Mucosa of stomach (tissue), 1 donor: ENCODE measurements at regions not wholly inside any gene's neighbourhood (a gene's known extent, or its start where the extent isn't known, plus 50 kb on each side); places are given as distances from the start of the nearest gene placed in this dataset.
"Not testable (repeated sequence)": the region's sequence is repeated elsewhere in the genome, so short reads cannot be mapped to it uniquely, and the experiment has no call there.

Source experiments
- H3K27me3 ChIP-seq: one replicate; pipeline ENCODE4 v1.7.0; 2013; ENCODE audit warnings: mild to moderate bottlenecking, low read length; ENCODE audit not compliant: control insufficient read depth, insufficient read depth
- H3K36me3 ChIP-seq: one replicate; pipeline ENCODE4 v1.7.0; 2013; ENCODE audit warnings: low read length; ENCODE audit not compliant: control insufficient read depth, insufficient read depth
- H3K4me1 ChIP-seq: one replicate; pipeline ENCODE4 v1.7.0; 2013; ENCODE audit warnings: mild to moderate bottlenecking, low read length; ENCODE audit not compliant: control insufficient read depth, insufficient read depth
- H3K4me3 ChIP-seq: one replicate; pipeline ENCODE4 v1.7.0; 2013; ENCODE audit warnings: low read length
- H3K9ac ChIP-seq: one replicate; pipeline ENCODE4 v1.7.0; 2013; ENCODE audit warnings: mild to moderate bottlenecking, low read length, moderate library complexity
- H3K9me3 ChIP-seq: one replicate; pipeline ENCODE4 v1.7.0; 2013; ENCODE audit warnings: mild to moderate bottlenecking, low read length, moderate library complexity; ENCODE audit not compliant: control insufficient read depth
- donor health status: Pancreatic carcinoma.

DNA sequence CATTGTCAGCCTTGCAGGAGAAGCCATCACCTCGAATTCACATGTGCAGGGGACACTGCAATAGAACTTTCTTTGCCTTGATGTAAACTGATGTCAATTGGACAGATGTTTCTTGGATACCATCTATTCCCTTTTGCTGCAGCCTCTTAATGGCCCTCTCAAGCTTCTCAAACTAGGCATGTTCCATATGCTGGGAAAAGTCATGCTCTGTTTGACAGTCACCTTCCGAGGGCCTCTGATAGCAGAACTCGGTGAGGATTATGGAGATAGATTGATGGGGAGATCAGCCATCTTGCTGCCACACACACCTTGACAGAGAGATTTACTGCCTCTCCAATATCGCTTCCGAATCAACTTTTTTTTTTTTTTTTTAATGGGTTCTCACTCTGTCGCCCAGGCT is 145.8 kb upstream of the NUDT4 start:
- Histone ChIP-seq H3K9me3 (no peaks in the 10 kb centered on the region), H3K36me3 (no peaks in the 10 kb centered on the region), H3K9ac (no peak overlapping the region), H3K4me3 (no peak overlapping the region), H3K4me1 (no peaks in the 10 kb centered on the region), H3K27me3 (no peaks in the 10 kb centered on the region)

DNA sequence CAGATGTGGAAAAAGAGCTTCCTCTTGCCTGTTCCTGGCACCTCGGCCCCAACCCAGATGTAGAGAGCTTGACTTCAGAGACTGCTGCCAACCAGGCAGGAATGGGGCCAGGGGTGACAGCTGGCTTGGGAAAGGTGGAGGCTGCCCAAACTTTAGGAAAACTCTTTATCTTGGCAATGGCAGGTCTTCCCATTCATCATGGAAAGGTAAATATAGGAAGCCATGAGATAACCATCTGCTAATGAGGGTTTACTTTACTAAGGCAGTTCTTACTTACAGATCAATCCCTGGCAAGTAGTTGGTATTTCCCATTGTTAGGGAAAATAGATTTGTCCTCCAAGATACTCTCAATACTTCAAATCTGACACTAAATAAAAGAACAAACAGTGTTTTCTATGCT is 143.1 kb upstream of the NUDT4 start:
- Histone ChIP-seq H3K4me3 (no peak overlapping the region), H3K27me3 (no peaks in the 10 kb centered on the region), H3K4me1 (no peaks in the 10 kb centered on the region), H3K9me3 (no peaks in the 10 kb centered on the region), H3K36me3 (no peaks in the 10 kb centered on the region), H3K9ac (no peak overlapping the region)

DNA sequence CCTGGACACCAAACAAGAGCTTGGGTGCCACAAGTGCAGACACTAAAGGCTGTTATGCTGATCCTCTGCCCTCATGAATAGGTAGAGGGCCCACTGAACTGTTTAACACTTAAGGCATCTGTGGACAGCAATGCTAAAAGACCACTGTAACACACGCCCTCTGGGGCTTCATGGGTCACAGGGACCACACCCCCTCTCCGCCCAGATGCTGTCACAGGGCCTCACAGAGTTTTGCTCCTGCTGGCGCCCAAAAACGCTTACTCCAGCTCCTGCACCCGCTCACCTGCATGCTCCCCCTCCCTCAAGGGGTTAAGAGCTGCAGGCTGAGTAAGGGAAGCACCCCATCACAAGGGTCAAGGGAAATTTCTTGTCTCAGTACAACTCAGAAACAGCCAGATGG is 141.8 kb upstream of the NUDT4 start:
- no peaks in the 10 kb centered on the region for H3K27me3 ChIP-seq
- no peaks in the 10 kb centered on the region for H3K4me1 ChIP-seq
- no peak overlapping the region for H3K4me3 ChIP-seq
- no peaks in the 10 kb centered on the region for H3K9me3 ChIP-seq
- H3K36me3 ChIP-seq: no peaks in the 10 kb centered on the region
- no peak overlapping the region for H3K9ac ChIP-seq

DNA sequence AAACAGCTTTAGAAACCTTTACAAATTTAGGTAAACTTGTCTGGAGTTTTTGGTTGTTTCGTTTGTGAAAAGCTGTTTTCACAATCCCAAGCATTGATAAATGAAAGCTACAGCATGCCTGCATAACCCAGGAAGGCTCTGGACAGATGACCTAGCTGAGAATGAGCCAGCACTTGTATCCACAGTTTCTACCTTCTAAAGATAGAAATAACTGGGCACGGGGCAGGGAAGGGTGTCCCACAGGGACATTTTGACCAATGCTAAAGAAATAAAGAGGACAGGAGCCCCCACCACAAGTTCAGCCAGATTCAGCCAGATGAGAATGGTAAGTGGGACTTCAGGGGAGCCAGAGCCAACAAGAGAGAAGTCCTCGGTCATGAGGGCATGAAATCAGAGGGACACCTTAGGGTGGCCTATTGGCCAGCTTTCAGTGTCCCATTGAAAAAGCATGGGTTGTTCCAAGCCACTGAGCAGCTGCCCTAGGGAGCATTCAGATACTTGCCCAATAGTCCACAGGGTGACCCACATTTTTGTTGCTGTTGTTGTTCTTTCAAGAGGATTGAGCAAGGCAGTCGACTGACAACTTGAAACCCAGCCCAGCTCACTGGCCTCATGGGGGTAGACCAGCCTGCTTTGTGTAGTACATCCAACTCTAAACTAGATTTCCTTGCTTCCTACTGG is 140.3 kb upstream of the NUDT4 start:
- Histone ChIP-seq H3K36me3 (no peaks in the 10 kb centered on the region), H3K4me1 (no peaks in the 10 kb centered on the region), H3K9ac (no peak overlapping the region), H3K9me3 (no peaks in the 10 kb centered on the region), H3K27me3 (no peaks in the 10 kb centered on the region), H3K4me3 (no peak overlapping the region)

GRCh38 chr12:93238512-93239262 is 139.0 kb upstream of the NUDT4 start:
- H3K9ac ChIP-seq, H3K4me3 ChIP-seq, H3K4me1 ChIP-seq, H3K36me3 ChIP-seq, H3K9me3 ChIP-seq, H3K27me3 ChIP-seq: not testable (repeated sequence)

DNA sequence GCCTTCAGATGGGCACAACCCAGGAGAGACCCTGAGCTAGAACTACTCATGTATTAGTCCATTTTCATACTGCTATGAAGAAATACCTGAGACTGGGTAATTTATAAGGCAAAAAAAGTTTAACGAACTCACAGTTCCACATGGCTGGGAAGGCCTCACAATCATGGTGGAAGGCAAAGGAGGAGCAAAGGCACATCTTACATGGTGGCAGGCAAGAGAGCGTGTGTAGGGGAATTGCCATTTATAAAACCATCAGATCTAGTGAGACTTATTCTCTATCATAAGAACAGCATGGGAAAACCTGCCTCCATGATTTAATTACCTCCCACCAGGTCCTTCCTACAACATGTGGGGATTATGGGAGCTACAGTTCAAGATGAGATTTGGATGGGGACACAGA is 137.9 kb upstream of the NUDT4 start:
- H3K27me3 ChIP-seq, H3K9me3 ChIP-seq, H3K4me3 ChIP-seq, H3K9ac ChIP-seq, H3K4me1 ChIP-seq, H3K36me3 ChIP-seq: not testable (repeated sequence)

GRCh38 chr12:93242154-93242972 is 135.4 kb upstream of the NUDT4 start:
- H3K36me3 ChIP-seq: no peaks in the 10 kb centered on the region
- H3K4me3 ChIP-seq: no peak overlapping the region
- no peak overlapping the region for H3K9ac ChIP-seq
- no peaks in the 10 kb centered on the region for H3K9me3 ChIP-seq
- H3K27me3 ChIP-seq: no peaks in the 10 kb centered on the region
- H3K4me1 ChIP-seq: no peaks in the 10 kb centered on the region

DNA sequence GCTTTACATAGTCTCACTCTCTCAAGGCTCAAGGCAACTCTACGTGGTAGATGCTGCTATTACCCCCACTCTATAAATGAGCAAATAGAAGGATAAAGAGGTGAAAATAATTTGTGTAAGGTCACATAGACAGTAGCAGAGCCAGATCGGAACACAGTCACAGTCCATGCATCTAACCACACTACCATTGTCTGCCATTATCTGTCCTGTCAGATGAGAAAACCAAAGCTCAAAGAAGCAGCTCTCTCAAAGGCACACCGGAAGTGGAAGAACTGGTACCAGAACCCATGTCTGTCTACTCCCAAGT is 134.4 kb upstream of the NUDT4 start:
- H3K36me3 ChIP-seq: no peaks in the 10 kb centered on the region
- H3K4me3 ChIP-seq: no peak overlapping the region
- H3K27me3 ChIP-seq: no peaks in the 10 kb centered on the region
- no peaks in the 10 kb centered on the region for H3K9me3 ChIP-seq
- no peak overlapping the region for H3K9ac ChIP-seq
- H3K4me1 ChIP-seq: no peaks in the 10 kb centered on the region

DNA sequence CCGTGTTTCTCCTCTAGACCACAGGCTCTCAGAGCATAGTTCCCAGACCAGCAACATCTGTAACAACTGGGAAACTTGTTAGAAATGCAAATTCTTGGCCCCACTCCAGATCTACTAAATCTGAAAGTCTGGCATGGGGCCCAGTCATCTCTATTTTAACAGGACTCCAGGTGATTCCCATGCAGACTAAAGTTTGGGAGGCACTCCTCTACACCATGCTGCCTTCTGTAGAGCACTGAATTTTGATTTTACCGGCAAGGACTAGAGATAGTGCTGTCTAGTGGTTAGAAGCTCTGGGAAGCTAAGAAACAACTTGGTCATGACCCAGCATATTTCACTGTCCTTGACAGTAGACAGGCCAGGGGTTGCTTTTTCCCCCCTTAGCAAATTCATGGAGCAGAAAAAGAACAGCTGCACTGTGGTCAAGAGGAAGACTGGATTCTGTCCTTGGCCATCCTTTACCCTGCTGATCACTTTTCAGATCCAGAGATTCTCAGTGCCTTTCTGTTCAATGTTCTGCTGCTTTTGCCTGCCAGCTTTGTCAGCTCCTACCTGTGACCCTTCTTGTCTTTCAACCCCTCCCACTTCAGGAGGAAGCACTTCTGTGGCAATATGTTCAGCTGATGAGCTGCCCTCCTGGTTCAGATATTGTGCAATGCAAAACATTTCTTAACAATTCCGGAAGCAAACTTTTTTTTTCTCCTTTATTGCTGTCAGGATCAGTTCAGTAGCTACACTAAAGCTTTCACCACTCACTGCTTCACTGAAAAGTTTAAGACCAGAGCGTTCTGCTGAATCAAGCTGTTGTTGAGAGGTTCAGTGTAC is 133.8 kb upstream of the NUDT4 start:
- Histone ChIP-seq H3K36me3 (no peaks in the 10 kb centered on the region), H3K9ac (no peak overlapping the region), H3K27me3 (no peaks in the 10 kb centered on the region), H3K4me1 (no peaks in the 10 kb centered on the region), H3K4me3 (no peak overlapping the region), H3K9me3 (no peaks in the 10 kb centered on the region)

GRCh38 chr12:93244514-93245077 is 133.1 kb upstream of the NUDT4 start:
- H3K9ac ChIP-seq: no peak overlapping the region

GRCh38 chr12:93245543-93245942 is 132.2 kb upstream of the NUDT4 start:
- Histone ChIP-seq H3K4me1 (no peaks in the 10 kb centered on the region), H3K27me3 (no peaks in the 10 kb centered on the region), H3K9ac (no peak overlapping the region), H3K36me3 (no peaks in the 10 kb centered on the region), H3K4me3 (no peak overlapping the region), H3K9me3 (no peaks in the 10 kb centered on the region)

More at GRCh38 chr12:93244514-93245077, 133.1 kb upstream of the NUDT4 start:
- H3K4me1 ChIP-seq: no peaks in the 10 kb centered on the region
- H3K9me3 ChIP-seq: no peaks in the 10 kb centered on the region
- no peaks in the 10 kb centered on the region for H3K36me3 ChIP-seq
- no peak overlapping the region for H3K4me3 ChIP-seq
- no peaks in the 10 kb centered on the region for H3K27me3 ChIP-seq
